ENCODE measurements at regions not wholly inside any gene's neighbourhood (a gene's known extent, or its start where the extent isn't known, plus 50 kb on each side); places are given as distances from the start of the nearest gene placed in this dataset.

- TF ChIP-seq CTCF (IDR thresholded peaks at IDR 0.05) (no peak), POLR2AphosphoS5 (IDR thresholded peaks at IDR 0.05; ENCODE audit: low read depth, low read length) (no peak), TCF7L2 (IDR thresholded peaks at IDR 0.05; ENCODE audit: low read depth, low read length) (no peak), REST (IDR thresholded peaks at IDR 0.05; ENCODE audit: insufficient read depth in 1 of 2, low read depth in 2 of 2, low read length in 1 of 2) (no peak)
Observed at GRCh38 chr6:37761554-37762271, 57.8 kb upstream of the ZFAND3 start.
